HG02870 (cell line): ENCODE measurements at regions not wholly inside any gene's neighbourhood (a gene's known extent, or its start where the extent isn't known, plus 50 kb on each side); places are given as distances from the start of the nearest gene placed in this dataset.
"Not testable (repeated sequence)": the region's sequence is repeated elsewhere in the genome, so short reads cannot be mapped to it uniquely, and the experiment has no call there.

ENCODE experiments used
- ATAC-seq: cut with Tn5 transposase; IDR thresholded peaks from one replicate; pipeline ENCODE4 v1.9.1; 2021; ENCODE audit warnings: mild to moderate bottlenecking, moderate library complexity; ENCODE audit not compliant: unreplicated experiment

DNA sequence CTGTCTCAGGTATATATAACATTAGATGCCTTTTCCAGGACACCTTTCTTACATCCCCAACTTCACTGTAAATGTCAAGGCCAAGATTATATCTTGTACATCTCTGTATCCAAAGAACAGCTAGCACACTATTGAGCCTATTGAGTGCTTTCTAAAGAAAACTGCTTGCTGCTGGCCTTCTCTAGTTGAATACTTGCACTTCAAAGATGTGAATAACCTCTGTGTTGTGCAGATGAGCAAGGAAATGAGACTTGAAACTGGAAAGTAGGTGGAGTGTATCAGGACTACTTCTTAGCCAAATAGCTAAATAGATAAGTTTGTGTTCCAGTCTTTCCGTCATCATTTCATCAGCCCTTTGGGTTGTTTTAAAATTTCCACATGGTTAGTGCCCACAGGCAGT is 704.4 kb upstream of the AMOT start:
- ATAC-seq: peak; percentile 71

DNA sequence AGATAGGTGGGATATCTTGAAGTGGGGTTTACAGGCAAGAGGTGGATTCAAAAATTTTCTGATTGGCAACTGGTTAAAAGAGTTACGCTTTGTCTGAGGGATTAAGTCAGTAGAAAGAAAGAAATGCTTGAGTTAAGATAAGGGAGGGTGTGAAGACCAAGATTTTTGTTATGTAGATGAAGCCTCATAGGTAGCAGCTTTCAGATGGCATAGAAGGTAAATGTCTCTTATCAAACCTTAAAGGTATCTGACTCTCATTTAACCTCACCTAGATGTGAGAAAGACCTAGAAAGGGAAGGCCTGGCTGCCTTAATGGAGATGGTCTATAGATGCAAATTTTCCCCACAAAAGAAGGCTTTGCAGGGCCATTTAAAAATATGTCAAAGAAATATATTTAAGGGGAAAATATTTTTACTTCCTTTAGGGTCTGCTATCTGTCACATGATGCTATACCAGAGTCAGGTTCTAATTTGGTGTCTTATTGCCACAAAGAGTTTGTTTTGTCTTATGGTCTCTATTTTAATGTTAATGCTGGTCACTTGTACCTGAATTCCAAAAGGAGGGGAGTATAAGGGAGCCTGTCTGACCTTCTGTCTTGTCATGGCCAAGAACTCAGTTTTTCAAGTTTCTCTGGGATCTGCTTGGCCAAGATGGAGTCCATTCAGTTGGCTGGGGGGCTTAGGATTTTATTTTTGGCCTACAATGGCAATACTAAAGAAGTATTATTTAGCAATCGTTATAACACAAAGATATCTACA is 699.1 kb upstream of the AMOT start:
- no peak for ATAC-seq

DNA sequence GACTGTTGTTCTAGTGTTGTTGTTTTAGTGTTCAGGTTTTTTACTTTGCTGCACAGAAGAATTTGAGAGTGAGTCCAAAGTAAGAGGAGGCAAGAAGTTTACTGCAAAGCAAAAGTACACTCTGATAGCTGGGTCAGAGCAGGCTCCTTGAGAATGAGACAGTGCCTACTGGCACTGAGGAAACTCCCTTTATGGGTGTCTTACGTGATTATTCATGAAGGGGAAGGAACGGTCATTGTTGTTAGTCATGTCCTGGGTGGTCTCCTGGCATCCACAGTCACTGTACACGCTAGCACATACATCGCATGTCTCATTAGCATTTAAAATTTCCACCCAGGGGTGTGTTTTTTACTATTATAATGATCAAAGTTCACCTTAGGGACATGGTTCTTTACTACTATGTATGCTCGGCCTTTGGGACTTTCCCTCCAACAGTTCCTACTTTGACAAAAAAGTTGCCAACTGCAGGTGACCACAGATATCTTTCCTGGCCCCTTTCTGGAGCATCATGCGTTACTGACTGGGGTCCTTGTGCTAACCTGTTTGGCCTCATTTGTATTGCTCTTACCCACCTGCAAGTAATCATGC is 688.9 kb upstream of the AMOT start:
- ATAC-seq: peak; percentile 45

DNA sequence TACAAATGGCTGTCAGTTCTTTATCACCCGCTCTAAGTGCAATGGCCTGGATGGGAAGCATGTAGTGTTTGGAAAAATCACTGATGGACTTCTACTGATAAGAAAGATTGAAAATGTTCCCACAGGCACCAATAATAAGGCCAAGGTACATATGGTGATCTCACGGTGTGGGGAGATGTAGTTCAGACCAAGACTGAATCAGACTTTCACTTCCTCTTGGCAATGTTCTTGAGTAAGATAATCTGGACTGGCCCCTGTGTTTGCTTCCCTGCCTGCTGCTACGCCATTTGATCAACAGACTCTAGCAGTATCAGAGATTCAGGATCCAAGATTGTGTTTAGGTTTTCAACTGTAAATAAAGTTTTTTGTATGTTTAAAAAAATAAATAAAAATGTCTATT is 682.2 kb upstream of the AMOT start:
- ATAC-seq: peak; percentile 98

DNA sequence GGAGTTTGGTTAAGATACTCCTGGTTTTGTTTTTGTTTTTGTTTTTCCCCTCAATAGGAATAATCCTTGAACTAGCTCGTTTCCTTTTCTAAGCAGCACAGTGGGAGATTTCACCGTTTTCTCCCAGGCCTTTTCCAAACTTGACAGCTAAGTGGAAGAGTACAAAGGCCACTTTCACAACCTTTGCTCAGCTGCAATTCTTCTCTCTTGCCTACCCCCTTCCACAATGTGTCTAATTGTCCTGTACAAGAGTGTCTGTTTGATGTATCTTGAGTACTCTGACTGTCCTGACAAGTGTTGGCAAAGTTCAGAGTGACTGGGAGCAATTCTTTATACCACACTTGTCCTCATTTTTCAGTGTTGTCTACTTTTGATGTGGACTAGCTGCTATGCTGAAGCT is 674.3 kb upstream of the AMOT start:
- ATAC-seq: no peak

DNA sequence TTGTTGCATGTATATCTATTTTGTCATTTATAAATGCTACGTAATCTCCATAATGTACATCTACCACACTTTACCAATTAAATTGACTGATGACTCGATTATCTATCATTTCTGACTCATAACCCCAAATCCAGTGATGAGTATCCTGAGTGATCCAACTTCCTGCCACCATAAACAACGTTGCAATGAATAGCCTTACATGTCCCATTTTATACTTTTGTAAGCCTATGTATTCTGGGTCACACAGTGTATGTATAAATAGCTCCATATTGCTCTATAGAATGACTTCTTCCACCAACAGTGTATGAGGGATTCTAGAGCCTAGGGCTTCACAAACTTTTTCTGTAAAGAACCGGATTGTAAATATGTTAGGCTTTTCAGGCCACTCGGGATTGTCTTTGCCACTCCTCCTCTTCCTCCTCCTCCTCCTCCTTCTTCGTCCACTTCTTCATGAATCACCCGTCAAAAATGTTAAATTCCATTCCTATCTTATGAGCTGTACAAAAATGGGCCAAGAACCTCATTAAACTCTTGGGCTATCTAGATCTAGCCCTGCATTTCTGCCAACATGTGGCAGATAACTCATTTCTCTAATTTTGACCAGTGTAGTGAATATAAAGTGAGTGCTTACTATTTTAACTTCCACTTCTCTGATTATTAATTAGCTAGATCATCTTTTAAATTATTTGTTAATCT is 672.2 kb upstream of the AMOT start:
- no peak for ATAC-seq

DNA sequence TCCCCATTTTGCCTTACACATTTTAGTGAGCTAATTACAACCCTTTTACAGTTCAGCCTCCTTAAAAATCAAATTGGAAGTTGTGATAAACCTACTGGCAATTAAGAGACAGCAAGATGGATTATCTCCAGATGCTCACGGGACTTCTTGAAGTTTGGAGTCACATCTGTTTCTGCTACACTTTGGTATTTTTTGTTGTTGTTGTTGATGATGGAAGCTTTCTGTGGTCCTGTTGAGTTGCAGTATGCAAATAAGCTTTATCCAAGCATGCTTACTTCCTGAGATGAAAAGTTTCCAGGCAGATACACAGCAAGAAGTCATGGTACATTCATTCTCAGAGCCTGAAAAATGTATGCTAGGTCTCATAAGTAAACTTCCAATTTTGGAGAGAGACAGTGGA is 670.0 kb upstream of the AMOT start:
- ATAC-seq: no peak

DNA sequence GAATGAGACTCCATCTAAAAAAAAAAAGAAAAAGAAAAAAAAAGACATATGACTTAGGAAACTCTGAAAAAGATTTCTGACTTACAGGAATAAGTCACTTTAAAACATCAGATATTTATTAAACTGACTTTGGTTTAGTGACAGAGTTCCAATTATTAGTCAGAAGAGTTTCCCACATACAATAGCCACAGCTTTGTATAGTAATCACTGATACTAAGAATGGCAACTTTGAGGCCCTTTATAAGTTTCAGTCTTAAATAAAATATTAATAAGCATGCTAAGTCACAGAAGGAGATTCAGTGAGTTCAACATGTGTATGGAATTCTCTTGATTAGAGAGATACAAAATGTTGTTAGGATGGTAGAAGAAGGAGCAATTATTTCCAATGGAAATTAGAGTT is 652.3 kb upstream of the AMOT start:
- ATAC-seq: no peak

DNA sequence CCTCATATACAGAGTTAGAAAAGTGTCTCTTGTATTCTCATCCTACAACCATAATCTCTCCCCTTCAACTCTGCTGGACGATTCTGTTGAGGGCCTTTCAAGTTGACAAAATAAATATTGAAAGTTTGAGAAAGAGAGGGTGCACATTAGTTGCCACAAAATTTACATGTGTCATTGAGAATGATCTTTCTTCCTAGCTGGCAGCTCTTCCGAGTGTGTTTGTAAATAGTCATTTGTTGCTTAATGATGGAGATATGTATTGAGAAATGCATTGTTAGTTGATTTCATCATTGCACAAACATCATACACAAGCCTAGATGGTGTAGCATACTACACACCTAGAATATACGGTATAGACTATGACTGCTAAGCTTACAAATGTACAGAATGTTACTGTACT is 632.8 kb upstream of the AMOT start:
- no peak for ATAC-seq

DNA sequence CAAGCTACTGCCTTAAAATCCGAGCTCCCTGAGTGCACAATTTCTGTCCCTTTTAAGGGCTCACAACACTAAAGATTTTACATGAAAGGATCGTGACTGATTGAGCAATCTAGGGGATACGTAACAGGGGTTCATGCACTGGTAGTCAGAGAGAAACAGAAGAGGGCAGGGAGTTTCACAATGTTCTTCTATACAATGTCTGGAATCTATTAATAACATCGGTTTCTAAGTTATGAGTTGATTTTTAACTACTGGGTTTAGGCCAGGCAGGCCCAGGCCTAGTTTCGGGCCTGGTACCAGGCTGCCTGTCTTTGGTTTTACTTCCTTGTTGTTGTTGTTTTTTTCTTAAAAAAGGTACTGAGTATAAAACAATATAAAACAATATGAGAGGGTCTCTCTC is 632.4 kb upstream of the AMOT start:
- ATAC-seq: not testable (repeated sequence)

DNA sequence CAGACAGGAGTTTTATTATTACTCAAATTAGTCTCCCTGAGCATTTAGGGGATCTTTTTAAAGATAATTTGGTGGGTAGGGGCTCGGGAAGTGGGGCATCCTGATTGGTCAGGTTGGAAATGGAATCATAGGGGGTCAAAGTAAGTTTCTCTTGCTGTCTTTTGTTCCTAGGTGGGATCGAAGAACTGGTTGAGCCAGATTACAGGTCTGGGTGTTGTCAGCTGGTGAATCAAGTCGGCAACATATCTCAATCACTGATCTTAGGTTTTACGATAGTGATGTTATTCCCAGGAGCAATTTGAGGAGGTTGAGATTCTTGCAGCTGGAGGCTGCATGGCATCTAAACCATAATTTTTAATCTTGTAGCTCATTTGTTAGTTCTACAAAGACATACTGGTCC is 629.5 kb upstream of the AMOT start:
- ATAC-seq: no peak

DNA sequence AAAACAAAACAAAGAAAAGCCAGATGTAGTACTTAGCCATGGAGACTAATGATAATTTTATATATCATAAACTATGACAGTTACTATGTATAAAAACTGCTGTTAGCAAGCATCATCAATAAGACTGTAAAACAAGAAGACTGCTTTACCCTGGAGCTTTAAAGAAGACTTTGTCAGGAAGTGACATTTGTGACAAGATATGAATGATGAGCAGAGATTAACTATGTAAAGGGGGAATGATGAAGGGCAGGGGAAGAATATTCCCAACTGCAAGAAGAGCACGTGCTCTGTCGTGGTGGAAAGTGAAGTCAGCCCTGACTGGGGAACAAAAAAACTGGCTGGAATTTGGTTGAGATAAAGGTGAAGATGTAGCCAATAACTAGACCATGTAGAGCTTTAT is 617.1 kb upstream of the AMOT start:
- no peak for ATAC-seq

DNA sequence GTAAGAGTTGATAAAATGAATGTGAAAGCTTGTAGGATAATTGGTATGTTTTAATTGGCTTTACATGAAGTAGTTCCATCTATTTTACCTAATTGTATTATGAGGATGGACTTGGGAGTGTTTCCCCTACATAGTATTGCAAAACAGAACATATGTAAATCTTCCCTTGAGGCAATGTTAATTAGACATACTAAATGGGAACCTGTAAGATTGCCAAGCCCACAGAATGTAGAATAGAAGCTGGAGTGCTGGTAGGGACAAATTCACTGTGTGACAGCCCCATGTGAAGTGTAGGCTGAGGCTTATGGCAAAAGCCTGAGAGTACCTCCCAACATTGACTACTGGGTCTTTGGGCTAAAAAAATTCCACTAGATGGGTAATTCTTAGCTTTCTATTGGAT is 615.0 kb upstream of the AMOT start:
- no peak for ATAC-seq

DNA sequence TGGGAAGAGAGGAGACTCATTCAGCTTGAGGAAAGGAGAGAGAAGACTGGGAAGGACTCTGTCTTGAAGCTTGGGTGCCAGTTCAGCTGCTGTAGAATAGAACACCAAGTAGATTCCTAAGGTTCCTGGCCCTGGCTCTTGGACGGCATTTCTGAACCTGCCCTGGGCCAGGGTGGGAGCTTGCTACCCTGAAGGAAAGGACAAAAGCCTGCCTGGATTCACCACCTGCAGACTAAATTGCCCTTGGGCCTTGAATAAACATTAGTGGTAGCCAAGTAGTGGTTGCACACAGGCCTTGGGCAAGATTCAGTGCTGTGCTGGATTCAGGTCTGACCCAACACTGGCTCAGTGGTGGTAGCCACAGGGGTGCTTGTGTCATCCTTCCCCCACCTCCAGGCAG is 588.4 kb upstream of the AMOT start:
- no peak for ATAC-seq

DNA sequence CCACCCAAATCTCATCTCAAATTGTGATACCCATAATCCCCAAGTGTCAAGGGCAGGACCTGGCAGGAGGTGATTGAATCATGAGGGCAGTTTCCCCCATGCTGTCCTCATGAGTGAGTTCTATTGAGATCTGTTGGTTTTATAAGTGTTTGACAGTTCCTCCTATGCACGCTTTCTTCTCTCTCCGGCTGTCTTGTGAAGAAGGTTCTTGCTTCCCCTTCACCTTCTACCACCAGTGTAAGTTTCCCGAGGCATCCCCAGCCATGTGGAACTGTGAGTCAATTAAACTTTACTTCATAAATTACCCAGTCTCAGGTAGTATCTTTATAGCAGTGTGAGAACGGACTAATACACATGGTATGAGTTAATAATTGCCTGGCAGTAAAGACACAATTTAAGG is 581.7 kb upstream of the AMOT start:
- no peak for ATAC-seq

DNA sequence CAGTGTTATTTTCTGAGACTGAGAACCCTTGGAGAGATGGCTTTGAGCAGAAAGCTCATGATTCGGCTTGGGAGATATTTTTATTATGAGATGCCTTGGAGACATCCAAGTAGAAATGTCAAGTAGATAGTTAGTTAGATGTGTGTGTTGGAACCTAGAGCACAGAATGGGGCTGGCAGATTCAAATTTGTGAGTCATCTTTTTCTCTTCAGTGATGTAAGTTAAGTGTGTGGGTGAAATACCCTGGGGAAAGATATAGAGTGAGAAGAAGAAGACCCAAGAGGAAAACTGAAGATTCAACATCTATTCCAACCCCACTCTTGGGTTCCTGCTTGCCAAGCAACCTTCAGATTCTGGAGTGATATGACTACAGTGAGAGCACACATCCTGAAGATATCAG is 580.8 kb upstream of the AMOT start:
- no peak for ATAC-seq

DNA sequence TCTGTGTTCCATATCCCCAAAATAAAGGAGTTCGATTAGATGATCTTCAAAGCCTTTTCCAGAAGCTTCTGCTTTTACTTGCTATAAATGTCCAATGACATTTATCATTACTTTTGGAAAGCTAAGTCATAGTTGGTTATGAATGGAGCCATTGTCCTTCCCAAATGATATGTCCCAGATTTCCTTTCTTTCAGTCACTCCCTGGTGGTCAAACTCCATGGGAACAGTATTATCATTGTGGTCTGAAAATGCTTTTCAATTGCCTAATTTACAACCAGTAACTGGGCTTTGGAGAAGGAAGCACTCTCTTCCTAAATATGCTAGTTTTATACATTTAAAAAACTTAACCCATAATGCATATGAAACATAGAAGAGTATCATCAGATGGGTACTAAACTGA is 571.5 kb upstream of the AMOT start:
- no peak for ATAC-seq

DNA sequence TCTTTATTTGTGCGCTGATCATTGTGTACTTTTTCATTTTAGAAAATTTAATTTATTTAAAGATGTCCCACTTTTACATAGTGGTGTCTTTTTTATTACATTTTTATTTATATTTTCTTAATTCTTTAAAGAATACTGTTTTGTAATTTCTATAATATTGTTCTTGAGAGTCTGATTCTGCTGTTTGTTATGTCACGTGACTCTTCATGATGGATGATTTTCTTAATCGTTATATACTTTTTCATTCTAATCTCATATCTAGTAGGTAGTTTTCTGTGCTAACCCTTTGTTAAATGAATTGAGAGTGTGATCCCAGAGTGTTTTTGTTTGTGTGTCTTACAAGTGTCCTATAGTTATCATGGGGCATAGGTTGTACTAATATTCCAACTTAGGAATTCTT is 568.2 kb upstream of the AMOT start:
- ATAC-seq: no peak

DNA sequence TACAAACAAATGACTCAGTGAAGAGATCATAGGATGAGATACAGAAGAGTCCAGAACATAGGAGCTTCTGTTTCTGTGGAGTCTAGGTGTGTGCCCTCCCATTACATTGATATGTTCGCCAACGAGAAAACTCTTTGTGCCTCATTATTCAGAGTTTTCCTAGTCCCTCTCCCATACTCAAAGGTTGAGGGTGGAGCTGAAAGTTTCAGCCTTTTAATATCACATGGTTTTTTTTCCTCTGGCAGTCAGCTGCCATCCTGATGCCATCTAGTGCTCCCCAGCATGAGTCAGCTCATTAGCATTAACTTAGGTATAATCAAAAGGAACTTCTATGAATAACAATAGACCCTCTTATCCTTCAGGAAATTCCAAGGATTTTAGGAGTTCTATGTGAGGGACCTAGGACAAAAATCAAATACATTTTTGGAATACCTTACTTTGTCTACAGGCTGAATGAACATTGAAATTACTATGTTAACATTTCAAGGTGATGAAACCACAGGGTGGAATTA is 559.6 kb upstream of the AMOT start:
- ATAC-seq: no peak

DNA sequence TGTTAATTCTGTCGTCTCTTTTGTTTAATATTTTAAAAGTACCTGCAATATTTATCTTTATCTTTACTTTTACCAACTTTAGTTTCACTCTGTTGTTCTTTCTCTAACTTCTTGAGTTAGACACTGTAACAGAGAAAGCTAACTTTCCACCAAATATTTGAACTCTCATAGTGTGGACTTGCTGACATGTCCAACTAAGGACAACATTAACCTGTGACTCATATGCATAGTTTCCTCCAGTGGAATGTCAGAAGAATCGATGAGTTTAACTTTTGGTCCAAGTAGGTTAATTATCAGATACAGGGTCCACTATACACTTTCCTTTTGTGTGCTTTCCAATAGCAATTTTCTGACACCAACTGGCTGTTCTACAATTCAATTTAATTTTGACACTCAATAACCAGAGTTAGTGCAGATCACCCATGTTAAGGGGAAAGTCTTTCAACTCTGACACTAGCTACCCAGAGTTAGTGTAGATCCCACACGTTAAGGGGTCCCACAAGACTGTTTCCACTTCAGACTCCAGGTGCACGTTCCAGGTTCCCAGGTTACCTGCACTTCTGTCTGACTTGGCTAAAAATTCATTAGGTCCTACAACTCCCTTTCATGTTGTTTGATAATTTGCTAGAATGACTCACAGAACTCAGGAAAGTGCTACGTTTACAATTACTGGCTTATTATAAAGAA is 559.0 kb upstream of the AMOT start:
- no peak for ATAC-seq

DNA sequence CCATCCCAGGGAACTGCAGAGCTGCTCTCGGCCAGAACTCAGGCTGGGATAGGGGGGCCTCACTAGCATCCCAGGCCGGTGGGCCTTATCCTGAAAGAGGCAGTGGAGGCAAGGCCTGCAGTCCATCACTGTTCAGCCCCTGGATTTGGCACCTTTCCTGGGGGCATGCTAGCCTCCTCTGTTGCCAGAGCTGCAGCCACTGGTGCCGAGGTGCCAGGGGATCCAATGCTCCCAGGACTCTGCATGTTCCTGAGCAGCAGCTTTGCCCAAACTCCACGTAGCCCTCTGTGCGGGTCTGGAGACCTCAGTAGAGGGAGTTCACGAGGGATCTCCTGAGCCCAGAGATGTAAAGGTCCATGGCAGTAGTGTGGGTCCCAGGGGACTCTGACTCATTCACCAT is 551.7 kb upstream of the AMOT start:
- no peak for ATAC-seq

DNA sequence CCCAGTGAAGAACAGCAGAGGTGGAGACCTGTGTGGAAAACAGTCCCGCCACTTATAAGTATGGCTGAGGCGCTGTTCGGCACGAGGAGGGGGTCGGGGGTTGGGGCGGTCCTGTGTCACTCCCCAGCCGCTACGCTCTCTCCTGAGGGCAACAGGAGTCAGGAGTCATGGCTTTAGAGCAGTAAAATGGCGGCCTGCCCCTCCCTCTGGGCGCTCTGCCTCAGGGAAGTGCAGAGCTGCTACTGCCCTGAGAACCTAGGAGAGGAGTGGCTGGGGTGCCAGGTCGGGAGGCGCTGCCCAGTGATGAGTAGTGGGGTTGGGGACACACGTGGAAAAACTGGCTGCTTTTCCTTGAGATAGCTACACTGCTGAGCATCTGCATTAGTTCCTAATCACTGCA is 551.2 kb upstream of the AMOT start:
- no peak for ATAC-seq
